ENCODE measurements at regions not wholly inside any gene's neighbourhood (a gene's known extent, or its start where the extent isn't known, plus 50 kb on each side); places are given as distances from the start of the nearest gene placed in this dataset.

GRCh38 chr2:121993682-121994081, 238.2 kb downstream of the TSN start:
- no peak overlapping the region for H3K27ac Mint-ChIP-seq (ENCODE audit: unreplicated experiment)
- H3K4me3 Mint-ChIP-seq (ENCODE audit: unreplicated experiment): no peak overlapping the region
- peaks cover 6% of the 10 kb centered on the region for H3K9me3 Mint-ChIP-seq (ENCODE audit: unreplicated experiment)
- no peaks in the 10 kb centered on the region for H3K4me1 Mint-ChIP-seq (ENCODE audit: unreplicated experiment)
- TF ChIP-seq, protein P1, sequence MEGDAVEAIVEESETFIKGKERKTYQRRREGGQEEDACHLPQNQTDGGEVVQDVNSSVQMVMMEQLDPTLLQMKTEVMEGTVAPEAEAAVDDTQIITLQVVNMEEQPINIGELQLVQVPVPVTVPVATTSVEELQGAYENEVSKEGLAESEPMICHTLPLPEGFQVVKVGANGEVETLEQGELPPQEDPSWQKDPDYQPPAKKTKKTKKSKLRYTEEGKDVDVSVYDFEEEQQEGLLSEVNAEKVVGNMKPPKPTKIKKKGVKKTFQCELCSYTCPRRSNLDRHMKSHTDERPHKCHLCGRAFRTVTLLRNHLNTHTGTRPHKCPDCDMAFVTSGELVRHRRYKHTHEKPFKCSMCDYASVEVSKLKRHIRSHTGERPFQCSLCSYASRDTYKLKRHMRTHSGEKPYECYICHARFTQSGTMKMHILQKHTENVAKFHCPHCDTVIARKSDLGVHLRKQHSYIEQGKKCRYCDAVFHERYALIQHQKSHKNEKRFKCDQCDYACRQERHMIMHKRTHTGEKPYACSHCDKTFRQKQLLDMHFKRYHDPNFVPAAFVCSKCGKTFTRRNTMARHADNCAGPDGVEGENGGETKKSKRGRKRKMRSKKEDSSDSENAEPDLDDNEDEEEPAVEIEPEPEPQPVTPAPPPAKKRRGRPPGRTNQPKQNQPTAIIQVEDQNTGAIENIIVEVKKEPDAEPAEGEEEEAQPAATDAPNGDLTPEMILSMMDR (IDR thresholded peaks at IDR 0.05): no peak
- H3K27me3 Mint-ChIP-seq (ENCODE audit: unreplicated experiment): peaks cover 31% of the 10 kb centered on the region
- DNase-seq (ENCODE audit: extremely low spot score, unreplicated experiment): no peak
- H3K36me3 Mint-ChIP-seq (ENCODE audit: unreplicated experiment): no peaks in the 10 kb centered on the region

- Mint-ChIP-seq H3K27ac (ENCODE audit: unreplicated experiment) (no peak overlapping the region), H3K9me3 (ENCODE audit: unreplicated experiment) (no peaks in the 10 kb centered on the region), H3K27me3 (ENCODE audit: unreplicated experiment) (peaks cover 31% of the 10 kb centered on the region), H3K4me3 (ENCODE audit: unreplicated experiment) (no peak overlapping the region), H3K4me1 (ENCODE audit: unreplicated experiment) (peaks cover 8% of the 10 kb centered on the region), H3K36me3 (ENCODE audit: unreplicated experiment) (no peaks in the 10 kb centered on the region)
- DNase-seq (ENCODE audit: extremely low spot score, unreplicated experiment): peak; percentile 7
- TF ChIP-seq, protein P1 (IDR thresholded peaks at IDR 0.05): no peak
Observed at GRCh38 chr2:121994238-121995206, 239.1 kb downstream of the TSN start.

DNA sequence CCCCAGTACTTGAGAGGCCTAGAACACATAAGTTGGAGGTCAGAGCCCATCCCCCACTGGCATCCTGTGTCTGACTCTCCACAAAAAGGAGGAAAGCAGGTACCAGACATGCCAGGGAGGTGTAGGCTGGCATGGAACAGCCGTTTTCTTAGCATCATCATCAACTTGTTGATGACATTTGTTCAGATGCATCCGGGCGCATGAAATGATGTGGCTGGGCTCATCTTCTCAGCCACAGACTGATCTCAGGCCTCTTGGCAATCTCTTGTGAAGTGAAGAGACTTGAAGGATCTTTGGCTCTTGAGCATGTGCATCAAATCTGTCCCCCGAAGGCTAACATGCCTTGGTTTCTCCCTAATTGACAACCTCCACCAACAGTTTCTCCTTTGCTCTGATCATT, 243.3 kb downstream of the TSN start:
- Mint-ChIP-seq H3K4me3 (ENCODE audit: unreplicated experiment) (no peak overlapping the region), H3K36me3 (ENCODE audit: unreplicated experiment) (no peaks in the 10 kb centered on the region), H3K27ac (ENCODE audit: unreplicated experiment) (no peak overlapping the region), H3K4me1 (ENCODE audit: unreplicated experiment) (peaks cover 13% of the 10 kb centered on the region), H3K27me3 (ENCODE audit: unreplicated experiment) (peaks cover 17% of the 10 kb centered on the region), H3K9me3 (ENCODE audit: unreplicated experiment) (no peaks in the 10 kb centered on the region)
- peak; percentile 64 for DNase-seq (ENCODE audit: extremely low spot score, unreplicated experiment)
- TF ChIP-seq, protein P1 (IDR thresholded peaks at IDR 0.05): no peak

DNA sequence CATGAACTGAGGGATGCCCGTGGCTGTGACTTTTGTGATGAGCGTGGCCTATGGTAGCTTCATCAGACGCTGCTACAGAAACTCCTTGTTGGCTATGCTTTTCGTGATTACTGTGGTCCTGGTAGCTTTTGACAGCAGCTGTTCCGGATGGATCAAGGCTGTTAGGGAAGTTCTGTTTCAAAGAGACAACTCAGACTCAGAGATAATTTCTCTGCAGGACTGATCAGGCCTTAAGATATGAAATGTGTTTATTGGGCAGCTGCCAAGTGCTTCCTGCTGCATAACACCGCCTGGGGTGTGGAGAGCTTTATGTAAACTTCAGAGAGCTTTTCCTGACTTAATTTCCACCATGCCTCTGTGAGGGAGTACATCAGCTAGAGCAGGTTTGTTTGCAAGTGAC, 243.8 kb downstream of the TSN start:
- Mint-ChIP-seq H3K4me3 (ENCODE audit: unreplicated experiment) (no peak overlapping the region), H3K36me3 (ENCODE audit: unreplicated experiment) (no peaks in the 10 kb centered on the region), H3K27me3 (ENCODE audit: unreplicated experiment) (peaks cover 11% of the 10 kb centered on the region), H3K4me1 (ENCODE audit: unreplicated experiment) (peaks cover 13% of the 10 kb centered on the region), H3K9me3 (ENCODE audit: unreplicated experiment) (no peaks in the 10 kb centered on the region), H3K27ac (ENCODE audit: unreplicated experiment) (no peak overlapping the region)
- TF ChIP-seq, protein P1 (IDR thresholded peaks at IDR 0.05): no peak
- peak; percentile 42 for DNase-seq (ENCODE audit: extremely low spot score, unreplicated experiment)

- Mint-ChIP-seq H3K9me3 (ENCODE audit: unreplicated experiment) (no peaks in the 10 kb centered on the region), H3K27ac (ENCODE audit: unreplicated experiment) (no peak overlapping the region), H3K36me3 (ENCODE audit: unreplicated experiment) (no peaks in the 10 kb centered on the region), H3K4me1 (ENCODE audit: unreplicated experiment) (peaks cover 13% of the 10 kb centered on the region), H3K4me3 (ENCODE audit: unreplicated experiment) (no peak overlapping the region), H3K27me3 (ENCODE audit: unreplicated experiment) (peaks cover 2% of the 10 kb centered on the region)
- DNase-seq (ENCODE audit: extremely low spot score, unreplicated experiment): peak; percentile 80
- TF ChIP-seq, protein P1 (IDR thresholded peaks at IDR 0.05): no peak
Observed at GRCh38 chr2:122000556-122001340, 245.3 kb downstream of the TSN start.

Data from osteocyte (in vitro differentiated cells).